GM18867 (cell line): ENCODE measurements at regions not wholly inside any gene's neighbourhood (a gene's known extent, or its start where the extent isn't known, plus 50 kb on each side); places are given as distances from the start of the nearest gene placed in this dataset.
"Not testable (repeated sequence)": the region's sequence is repeated elsewhere in the genome, so short reads cannot be mapped to it uniquely, and the experiment has no call there.

Source experiments
- ATAC-seq: cut with Tn5 transposase; IDR thresholded peaks from one replicate; pipeline ENCODE4 v1.9.1; 2021; ENCODE audit warnings: mild to moderate bottlenecking, moderate library complexity; ENCODE audit not compliant: unreplicated experiment

DNA sequence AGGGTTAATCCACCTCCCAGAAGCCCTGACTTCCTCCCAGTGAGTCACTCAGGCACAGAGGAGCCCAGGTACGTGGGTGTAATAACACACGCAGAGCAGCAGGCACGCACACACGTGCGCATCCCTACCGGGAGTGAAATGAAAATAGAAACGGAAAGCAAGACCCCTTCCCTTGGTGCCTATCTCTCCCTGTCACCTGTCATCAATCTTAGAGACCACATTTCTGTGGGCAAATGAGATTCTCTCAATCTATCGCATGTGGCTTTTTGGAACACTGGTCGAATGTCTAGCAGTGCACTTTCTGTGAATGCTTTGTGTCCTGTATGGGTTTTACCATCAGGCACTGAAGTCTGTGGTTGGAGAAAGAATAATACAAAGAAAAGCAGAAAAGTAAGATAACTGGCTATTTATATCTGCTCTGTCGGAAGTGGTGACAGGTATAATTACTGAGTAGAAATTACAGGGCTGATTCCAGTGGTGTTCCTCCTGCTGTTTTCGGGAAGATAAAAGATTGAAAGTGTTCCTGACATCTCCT is 137.7 kb upstream of the GRIA1 start:
- peak; percentile 71 for ATAC-seq

DNA sequence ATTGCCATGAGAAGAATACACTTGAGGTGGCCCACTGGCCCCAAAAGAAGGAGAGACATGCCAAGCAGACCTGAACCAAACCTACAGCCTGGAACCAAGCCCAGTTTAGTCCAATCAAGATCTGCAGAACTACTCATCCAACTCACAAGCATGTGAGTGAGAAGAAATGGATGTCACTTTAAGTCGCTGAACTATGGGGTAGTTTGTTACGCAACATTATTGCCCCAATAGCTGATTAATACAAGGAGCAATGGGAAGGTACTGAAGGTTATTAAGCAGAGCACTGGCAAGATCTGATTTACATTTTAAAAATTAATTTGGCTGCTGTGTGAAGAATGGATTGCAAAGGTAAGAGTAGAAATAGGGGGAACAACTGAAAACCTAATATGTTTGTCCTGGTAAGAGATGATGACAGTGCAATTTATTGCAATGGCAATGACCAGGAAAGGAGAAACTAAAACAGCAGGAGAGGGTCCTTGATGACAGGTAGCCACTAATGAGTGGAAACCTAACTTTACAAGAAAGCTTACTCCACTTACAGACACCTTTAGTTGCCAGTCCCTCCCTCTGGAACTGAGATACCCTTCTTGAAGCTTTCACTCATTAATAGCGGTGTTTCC is 132.9 kb upstream of the GRIA1 start:
- no peak for ATAC-seq

DNA sequence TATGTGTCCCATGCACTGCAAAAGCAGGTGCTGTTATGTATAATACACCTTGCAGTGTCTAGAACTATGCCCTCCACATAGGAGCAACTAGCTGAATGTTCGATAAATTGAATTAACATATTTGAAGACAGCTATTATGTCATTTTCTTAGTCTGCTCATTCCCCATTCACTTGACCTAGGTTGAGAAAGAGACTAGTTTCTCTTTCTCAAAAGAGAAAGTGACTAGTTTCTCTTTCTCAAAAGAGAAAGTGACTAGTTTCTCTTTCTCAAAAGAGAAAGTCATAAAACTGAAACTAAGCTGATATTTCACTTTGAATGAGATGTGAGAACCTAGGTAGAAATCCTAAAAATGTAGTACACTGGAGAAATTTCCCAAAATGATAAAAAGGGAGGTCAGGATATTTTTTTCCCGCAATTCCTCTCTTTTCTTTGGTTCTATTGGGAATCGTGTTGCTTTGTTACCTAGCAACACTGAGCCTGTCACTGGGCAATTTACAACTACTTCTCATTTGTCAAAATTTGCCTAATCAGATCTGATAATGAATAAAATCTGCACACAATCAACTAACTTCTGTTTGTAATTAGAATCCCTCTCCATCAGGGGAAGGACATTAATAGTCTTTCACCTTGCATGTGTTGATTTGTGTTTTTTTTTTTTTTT is 132.0 kb upstream of the GRIA1 start:
- peak; percentile 93 for ATAC-seq

DNA sequence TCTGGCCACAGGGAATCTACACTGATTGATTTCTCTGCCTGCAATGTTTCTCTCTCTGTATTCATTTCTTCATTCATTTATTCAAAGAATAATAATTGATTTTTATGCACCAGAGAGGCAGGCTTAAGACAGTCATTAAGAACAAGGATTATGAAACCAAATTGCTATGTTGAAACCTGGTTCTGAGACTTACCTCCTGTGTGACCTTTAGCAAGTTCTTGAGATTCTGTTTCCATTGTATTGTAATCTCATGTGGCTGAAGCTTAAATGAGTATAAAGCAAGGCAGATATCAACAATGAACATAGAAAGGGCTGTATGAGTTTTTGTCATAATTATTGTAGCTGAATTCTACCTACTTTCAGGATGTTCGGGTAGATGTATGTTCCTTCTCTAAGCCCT is 129.6 kb upstream of the GRIA1 start:
- ATAC-seq: no peak

DNA sequence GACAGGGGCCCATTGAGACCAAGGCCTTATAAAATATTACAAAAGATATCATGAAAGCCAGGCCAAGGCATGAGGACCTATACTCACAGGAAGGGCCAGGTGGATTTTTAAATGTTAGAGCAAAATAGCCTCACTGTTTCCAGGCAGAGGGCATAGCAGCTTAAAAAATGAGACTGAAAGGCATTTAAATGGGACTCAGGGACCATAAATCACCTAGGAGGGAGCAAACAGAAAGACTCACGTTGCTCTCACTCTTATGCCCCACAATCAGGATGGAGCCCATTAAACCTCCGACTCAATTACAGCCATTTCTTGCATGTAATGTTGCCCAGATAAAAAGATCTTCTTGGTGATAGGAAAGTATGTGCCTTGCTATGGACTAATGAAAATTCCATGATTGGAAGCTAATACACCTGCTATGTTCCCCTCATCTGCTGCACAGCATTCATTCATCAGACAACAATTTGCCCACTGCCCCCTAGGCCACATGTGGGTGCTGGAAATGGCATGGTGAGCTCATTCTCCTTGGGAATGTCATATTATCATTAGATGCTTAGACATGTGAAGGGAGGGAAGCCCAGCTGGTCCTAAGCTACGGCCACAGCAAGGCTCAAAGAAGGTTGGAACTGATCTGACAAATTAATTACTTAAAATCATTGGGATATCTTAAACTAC is 128.6 kb upstream of the GRIA1 start:
- ATAC-seq: no peak

DNA sequence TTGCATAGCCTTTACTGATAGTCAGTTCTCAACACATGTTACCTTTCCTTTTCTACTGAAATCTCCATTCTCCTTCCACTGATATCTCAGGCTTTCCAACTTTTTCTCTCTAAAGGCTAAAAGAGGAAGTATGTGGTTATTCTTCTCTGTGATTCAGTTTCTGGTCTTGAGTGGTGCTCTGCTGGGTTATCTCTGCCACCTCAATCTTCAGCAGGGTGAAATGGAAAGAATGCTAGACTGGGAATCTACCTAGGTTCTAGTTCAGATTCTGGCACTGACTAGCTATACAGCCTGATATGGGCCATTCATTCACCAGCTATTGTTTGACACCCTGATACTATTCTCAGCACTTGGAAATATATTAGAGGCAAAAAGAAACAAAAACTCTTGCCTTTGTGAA is 124.9 kb upstream of the GRIA1 start:
- ATAC-seq: peak; percentile 45

DNA sequence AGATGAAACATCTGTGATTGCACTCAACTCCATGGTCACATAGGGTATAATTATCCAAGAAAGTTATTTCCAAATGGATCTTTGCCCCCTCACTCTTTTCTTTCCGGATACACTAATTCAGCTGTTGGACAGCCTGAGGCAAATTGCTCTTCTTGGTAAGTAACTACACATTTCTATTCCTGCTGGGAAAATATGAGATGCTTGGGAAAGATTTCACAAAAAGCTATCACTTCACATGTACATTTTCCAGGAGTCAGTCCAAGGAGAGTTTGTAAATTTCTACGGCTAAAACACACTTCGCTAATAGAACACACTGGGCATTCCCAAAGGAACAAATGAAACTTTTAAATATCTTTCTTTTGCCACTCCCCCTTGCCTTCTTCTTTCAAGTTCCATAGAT is 123.0 kb upstream of the GRIA1 start:
- ATAC-seq: no peak

DNA sequence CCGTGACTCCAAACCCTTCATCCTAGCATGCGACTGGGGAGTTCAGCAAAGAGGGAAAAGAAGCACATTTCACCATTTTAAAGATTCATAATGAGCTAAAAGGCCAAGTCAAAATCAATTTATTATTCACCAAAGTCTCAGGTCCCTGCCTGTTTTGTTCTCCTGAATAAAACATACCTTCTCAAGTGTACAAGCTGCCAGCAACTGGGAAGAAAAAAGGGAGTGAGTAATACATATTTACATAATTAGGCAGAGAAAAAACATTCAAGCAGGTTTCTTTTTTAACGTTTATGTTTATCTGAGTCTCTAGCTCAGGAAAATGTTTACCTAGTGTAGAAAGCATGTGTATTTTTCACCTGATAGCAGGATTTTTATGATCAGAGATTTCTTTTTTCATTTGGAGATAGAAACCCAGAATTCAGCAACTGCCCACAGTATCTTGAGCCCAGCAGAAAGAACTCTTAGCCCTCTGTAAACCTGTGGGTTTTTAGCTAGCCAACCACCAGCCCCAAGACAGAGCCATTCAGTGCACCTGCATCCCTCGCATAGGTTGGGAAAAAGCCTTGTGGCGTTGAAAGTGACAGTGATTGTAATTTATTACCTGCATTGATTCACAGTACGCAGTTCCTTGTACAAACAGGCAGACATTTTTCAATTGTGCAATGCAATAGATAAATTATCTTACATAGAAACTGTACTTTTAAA is 117.9 kb upstream of the GRIA1 start:
- ATAC-seq: no peak

DNA sequence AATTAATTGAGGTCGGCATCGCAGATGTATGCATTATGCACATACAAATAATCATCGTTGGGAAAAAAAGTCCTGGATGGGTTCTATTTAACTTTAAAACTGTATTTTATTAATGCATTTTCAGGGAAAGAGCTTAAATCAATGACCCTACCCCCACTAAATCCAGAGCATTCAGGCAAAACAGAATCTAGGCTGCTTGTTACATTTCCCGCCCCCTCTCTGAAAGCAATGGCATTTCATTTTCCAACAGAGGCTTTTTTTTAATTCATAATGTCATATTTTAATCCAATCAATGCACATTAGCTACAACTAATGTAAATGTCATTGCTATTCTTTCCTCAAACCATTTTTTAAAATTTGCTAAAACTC is 117.4 kb upstream of the GRIA1 start:
- ATAC-seq: no peak

DNA sequence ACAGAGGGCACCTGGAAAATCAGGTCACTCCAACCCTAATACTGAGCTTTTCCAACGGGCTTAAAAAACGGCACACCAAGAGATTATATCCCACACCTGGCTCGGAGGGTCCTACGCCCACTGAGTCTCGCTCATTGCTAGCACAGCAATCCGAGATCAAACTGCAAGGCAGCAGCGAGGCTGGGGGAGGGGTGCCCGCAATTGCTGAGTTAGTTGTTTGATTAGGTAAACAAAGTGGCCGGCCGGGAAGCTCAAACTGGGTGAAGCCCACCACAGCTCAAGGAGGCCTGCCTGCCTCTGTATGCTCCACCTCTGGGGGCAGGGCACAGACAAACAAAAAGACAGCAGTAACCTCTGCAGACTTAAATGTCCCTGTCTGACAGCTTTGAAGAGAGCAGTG is 108.8 kb upstream of the GRIA1 start:
- ATAC-seq: not testable (repeated sequence)

DNA sequence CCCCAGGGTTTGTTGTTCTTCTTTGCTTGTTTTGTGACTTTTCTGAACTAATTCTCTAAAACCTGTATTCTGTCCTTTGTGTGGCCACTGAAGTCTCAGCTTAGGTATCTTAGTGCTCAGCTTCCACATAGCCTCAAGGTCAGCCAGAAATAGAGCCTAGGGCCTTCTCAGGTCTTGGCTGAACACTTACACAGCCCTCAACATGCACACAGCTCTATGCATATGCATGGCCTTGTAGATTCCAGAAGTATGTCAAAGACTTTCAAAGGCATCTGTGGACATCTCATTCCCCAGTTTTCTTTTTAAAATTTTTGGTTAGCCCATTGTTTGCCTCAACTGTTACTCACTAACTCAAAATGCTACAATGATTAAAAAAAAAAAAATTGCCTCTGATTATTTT is 99.9 kb upstream of the GRIA1 start:
- ATAC-seq: no peak

DNA sequence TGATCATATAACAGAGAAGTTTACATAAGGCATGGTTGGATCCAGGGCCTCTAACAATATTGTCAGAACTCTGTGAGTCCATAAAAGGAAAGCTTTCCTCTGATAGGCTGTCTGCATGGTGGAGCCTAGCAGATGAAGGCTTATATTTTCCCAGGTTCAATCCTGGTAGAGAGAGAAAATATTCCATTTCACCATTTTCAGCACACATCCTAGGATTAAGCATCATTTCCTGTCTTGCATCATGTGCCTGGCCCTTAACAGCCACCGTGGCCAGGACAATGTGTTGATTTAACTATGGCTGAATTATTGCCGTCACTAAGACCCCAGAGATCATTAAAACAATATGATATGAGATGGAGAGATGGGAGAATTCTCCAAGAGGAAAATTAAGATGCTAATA is 90.9 kb upstream of the GRIA1 start:
- ATAC-seq: no peak

DNA sequence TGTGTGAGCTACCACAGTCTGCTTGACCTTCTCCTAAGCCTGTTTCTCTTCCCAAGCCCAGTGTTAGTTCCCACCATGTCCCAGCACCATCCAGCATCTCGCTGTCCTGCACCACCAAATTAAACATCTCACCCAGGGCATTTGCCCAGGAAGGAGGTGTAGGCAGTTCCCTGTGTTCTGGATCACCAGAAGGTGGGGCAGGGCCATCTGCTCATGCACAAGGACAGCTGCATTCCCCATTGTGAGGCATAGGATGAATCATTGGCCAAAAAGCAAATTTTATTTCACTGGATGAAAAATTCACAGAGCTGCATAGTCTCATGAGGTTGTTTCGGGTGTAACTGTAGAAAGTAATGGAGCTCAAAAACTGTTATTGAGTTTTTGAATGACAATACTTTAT is 89.5 kb upstream of the GRIA1 start:
- no peak for ATAC-seq

DNA sequence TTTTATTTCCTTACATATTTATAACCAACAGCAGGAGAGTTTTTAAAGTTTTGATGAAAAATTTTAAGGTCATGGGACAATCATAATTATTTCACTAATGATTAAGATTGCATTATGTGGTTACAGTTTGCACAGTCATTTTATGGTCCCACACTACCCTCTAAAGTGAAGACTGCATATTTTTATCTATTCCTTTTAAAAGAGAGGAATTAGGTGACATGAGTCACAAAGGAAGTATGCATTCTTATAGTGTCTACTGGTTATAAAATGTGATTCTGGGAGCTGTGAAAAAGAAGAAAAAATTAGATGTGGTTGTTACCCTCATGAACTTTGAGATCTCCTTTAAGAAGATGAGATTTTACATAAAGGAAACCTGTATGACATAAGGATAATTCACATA is 87.9 kb upstream of the GRIA1 start:
- no peak for ATAC-seq

DNA sequence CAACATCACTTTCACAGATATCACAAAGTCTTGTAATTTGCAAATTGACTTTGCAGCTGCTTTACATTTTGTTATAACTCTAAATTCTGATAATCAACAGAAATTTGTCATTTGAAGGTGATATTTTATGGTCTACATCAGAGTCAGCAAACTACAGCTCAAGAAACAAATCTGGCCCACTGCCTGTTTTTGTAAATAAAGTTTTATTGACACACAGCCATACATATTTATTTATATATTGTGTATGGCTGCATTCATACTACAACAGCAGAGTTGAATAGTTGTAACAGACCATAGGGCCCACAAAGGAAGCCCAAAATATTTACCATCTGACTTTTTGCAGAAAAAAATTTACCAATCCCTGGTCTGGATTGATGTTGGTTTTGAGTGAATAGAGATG is 87.0 kb upstream of the GRIA1 start:
- ATAC-seq: no peak

DNA sequence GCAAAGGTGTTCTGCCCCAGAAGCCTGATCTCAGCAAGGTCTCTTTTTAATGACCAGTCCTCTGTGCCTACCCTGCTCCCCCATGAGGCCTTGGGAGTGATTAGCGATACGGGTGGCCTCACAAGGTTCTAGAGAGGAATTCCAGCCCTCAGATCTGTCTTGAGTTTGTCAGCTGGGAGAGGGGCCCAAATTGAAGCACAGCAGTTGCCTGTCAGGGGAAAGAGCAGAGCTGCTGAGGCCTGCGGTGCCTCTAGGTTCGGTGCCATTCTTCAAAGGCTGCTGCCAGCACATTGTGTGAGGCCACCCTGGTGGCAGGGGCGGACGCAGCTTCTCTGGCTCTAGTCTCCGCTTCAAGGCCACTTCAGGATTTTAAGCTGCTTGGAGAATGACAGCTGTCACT is 85.7 kb upstream of the GRIA1 start:
- ATAC-seq: no peak

DNA sequence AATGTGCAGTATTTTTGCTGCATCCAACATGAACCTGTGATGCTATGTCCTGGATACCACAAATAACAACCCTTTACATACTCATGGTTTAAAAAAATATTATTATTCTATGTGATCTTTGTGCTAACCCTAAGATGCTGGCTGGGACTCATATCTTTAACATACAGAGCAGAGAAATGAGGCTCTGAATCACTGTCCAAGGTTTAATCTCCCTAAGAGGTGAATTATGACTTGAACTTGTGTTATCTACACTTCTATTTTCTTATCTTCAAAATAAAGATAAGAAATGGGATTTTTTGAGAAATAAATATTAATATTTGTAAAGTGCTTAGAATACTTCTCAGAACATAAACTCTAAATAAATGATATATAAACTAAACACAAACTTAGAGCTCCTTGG is 68.8 kb upstream of the GRIA1 start:
- no peak for ATAC-seq

DNA sequence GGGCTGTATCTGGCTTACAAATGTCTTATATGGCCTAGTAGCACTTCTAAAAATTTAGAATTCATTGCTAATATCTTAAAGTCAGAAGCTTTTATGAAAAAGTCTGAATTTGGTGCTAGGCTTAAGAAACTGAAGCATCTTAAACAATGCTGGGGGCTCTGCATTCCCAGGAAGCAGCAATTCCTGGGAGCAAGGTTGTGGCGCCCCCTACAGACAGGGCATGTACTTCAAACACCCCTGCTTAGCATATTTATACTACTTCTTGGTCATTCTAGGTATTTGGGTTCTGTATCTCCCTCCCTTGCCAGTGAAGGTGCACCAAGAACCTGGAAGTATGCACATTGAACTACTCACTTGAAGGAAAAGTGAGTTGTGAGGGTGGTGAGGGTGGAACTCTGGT is 64.6 kb upstream of the GRIA1 start:
- no peak for ATAC-seq

DNA sequence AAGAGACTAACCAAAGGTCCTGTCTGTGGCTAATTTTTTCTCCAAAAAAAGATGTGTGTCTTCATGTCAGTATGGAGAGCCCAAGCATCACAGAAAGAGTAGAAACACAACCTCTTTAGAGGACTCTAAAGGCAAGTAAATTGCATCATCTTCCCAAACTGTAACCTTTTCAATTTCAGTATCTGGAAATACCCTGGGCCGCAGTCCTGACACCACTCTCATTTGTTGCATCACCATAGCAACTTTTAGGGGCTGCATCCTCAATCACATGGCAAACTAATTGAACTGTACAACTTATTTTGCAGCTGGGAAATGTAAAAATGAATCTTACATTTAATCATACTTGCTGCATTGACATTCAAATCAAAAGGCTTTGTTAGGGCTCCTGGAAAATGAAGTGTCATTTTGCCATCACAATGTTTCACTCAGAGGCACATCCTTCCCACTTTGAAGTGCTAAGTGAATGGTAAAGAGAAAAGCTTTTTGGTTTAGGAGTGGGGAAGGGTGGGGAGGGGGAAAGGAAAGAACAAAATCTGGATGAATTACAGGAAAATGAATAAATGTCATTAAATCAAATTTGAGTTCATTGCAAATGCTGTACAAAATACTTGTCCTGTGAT is 60.6 kb upstream of the GRIA1 start:
- ATAC-seq: peak; percentile 57

DNA sequence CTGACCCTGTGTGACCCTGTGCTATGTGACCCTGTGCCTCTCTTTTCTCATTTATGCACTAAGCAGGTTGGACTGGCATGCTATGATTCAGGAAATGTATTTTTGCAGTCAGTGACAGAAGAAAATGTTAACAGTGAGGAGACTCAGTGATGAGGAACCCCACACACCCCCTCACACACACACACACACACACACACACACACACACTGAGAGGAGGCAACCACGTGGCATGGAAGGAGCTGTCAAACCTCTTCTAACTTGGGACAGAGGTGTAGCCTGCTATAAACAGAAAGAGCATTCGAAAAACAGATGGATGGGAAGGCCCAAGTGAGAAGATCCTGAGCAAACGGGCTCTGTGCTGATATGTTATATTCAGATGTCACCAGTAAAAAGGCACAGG is 57.9 kb upstream of the GRIA1 start:
- ATAC-seq: no peak

DNA sequence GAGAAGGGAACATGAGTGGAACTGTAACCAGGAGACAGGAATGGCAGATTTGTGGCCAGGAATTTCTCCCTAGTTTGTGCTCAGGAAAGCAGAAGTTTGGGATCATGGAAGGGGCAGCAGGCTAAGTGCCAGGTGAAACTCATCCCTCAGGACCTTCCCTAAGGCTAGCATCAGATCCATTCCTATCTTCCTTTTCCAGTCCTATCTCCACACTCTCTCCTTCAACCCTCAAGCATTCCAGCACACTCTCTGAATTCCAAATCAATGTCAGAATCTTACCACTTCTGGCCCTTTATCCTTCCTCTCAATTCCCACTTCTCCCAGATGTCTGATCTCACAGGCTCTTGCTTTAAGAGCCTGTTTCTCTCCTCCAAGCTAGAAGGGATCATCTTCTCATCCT is 53.2 kb upstream of the GRIA1 start:
- ATAC-seq: no peak
